GM12874 (cell line): ENCODE measurements at regions not wholly inside any gene's neighbourhood (a gene's known extent, or its start where the extent isn't known, plus 50 kb on each side); places are given as distances from the start of the nearest gene placed in this dataset.

Experiments used
- TF ChIP-seq, protein P1 (sequence below): IDR thresholded peaks from 2 replicates; pipeline ENCODE4 v1.5.1; 2011; ENCODE audit warnings: low read depth, mild to moderate bottlenecking, control low read depth, low read length, moderate library complexity; ENCODE audit not compliant: insufficient read depth

GRCh38 chr3:20572473-20572872, 386.5 kb upstream of the SGO1 start:
- TF ChIP-seq, protein P1, sequence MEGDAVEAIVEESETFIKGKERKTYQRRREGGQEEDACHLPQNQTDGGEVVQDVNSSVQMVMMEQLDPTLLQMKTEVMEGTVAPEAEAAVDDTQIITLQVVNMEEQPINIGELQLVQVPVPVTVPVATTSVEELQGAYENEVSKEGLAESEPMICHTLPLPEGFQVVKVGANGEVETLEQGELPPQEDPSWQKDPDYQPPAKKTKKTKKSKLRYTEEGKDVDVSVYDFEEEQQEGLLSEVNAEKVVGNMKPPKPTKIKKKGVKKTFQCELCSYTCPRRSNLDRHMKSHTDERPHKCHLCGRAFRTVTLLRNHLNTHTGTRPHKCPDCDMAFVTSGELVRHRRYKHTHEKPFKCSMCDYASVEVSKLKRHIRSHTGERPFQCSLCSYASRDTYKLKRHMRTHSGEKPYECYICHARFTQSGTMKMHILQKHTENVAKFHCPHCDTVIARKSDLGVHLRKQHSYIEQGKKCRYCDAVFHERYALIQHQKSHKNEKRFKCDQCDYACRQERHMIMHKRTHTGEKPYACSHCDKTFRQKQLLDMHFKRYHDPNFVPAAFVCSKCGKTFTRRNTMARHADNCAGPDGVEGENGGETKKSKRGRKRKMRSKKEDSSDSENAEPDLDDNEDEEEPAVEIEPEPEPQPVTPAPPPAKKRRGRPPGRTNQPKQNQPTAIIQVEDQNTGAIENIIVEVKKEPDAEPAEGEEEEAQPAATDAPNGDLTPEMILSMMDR: no peak

DNA sequence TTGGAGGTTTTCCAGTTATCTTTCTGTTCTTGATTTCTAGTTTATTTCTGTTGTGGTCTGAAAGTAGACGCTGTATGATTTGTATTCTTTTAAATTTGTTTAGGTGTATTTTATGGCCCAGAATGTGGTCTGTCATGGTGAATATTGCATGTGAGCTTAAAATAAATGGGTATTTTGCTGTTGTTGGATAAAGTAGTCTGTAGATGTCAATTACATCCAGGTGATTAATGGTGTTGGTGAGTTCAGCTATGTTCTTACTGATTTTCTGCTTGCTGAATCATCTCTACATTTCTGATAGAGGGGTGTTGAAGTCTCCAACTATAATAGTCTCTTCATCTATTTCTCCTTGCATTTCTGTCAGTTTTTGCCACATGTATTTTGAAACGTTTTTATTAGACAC, 383.3 kb upstream of the SGO1 start:
- TF ChIP-seq, protein P1: no peak

- TF ChIP-seq, protein P1: no peak
These were observed 379.0 kb upstream of the SGO1 start for GRCh38 chr3:20564966-20565365.

DNA sequence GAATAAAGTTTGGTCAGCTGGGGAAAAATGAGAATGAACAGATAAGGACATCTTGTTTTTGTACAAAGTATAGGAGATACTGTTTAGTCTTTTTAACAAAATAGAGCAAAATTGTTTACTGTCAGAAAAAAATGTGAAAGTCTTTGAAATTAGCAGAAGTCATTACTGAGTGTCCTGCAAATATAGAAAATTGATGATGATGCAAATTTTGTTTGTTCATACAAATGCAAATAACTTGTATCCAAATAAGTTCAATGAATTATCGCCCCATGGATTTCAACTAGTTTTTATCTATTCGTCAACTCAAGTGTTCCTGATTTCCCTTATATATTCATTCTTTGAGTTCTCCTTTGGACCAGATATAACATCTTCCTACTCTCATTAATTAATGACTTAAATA, 378.0 kb upstream of the SGO1 start:
- TF ChIP-seq, protein P1: no peak

DNA sequence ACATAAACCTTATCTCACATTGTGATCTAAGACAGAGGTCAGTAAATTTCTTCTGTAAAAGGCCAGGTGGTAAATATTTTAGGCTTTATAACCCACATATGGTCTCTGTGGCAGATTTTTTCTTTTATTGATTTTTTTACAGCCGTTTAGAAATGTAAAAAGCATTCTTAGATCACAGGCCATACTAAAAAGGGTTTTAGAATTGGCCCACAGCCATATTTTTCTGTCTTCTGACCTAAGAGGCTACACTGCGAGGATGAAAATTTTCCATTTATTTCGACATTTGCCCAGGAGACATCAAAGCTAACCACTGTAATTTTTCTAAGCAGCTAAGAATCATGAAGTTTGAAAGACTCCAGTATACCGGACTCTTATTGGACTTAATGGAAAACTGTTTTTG, 377.2 kb upstream of the SGO1 start:
- TF ChIP-seq, protein P1: no peak

- TF ChIP-seq, protein P1: no peak
These were observed 375.2 kb upstream of the SGO1 start for GRCh38 chr3:20561166-20561565.

DNA sequence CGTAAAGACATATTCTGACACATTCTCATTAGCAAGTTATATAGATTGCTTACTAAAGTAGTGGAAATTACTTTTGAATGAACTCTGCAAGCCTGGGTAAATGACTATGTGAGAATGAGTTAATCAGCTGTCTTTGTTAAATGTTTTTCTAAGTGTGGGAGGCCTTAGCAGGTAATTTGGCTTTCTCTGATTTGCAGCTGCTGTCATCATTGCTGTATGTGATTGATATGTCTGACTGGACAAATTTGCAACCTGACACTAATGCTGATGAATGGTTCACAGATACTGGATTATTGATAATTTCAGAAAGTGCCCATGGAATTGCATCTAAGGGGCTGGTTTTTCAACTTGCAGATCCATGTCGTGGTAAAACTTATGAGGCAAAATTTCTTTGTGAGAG, 372.2 kb upstream of the SGO1 start:
- TF ChIP-seq, protein P1: no peak

- TF ChIP-seq, protein P1: no peak
These were observed 370.7 kb upstream of the SGO1 start for GRCh38 chr3:20556661-20557060.
